Upper lobe of left lung (tissue), 4 donors: ENCODE measurements at regions not wholly inside any gene's neighbourhood (a gene's known extent, or its start where the extent isn't known, plus 50 kb on each side); places are given as distances from the start of the nearest gene placed in this dataset.

Experiments used
- CTCF ChIP-seq, 6 experiments: fragments of 450-650 bp in 4 of 6; fragments of 200-600 bp in 2 of 6; sonication (generic) in 2 of 6; IDR thresholded peaks; one replicate each; pipeline ENCODE4 v1.5.1; 2016 to 2019; ENCODE audit warnings: antibody characterized with exemption in 6 of 6
- EP300 ChIP-seq, 4 donors: sonication (generic); formaldehyde crosslinking; IDR thresholded peaks; one replicate each; pipeline ENCODE4 v1.5.1; 2017; ENCODE audit warnings: antibody characterized with exemption in 4 of 4, control low read depth in 2 of 4
- POLR2A ChIP-seq, 4 donors: fragments of 450-650 bp; IDR thresholded peaks; one replicate each; pipeline ENCODE4 v1.5.1; 2016 to 2017; ENCODE audit warnings: antibody characterized with exemption in 4 of 4, mild to moderate bottlenecking in 2 of 4

- TF ChIP-seq CTCF (IDR thresholded peaks at IDR 0.05) (no peak), POLR2A (IDR thresholded peaks at IDR 0.05) (no peak), EP300 (IDR thresholded peaks at IDR 0.05) (no peak)
Observed at GRCh38 chr12:25783566-25783965, 174.9 kb upstream of the RASSF8 start.
